ENCODE measurements at regions not wholly inside any gene's neighbourhood (a gene's known extent, or its start where the extent isn't known, plus 50 kb on each side); places are given as distances from the start of the nearest gene placed in this dataset.

DNA sequence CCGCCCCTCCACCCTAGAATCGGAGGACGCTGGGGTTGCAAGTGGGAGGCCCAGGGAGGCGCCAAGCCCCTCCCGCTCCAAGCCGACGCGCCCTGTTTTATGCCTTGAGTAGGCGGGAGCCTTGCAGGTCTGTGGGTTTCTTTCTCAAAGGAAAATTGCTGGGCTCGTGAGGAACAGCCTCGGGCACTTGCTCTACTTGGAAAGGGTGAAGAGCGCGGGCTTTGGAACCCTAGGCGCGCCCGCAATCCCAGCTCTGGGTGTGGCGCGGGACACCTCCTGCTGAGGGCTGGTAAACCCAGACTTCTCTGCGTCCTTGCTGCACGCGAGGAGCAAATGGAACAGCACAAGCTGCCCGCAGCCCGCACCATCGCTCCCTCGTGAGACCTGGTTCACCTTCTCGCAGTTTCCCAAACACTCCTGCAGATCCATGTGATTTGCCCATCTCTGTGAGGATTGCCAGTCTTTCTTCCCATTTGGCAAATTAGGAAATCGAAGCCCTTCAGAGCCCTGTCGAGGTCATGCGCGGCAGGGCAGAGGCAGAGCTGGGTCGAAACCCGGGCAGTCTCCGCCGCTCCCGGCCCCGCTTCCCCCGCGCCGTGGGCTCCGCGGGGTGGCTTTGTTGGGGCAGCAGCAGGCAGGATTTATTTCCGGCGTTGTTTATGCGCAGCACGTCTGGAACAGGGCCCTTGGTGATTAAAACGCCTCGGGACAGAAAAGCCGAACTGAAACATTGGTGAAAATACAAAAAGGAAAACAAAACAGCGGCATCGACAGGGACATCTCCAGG lies 98.4 kb upstream of the CPLX2 start:
- H2AFZ ChIP-seq (ENCODE audit: control insufficient read depth, low read length) = peak overlapping the region; percentile 54
- no peak overlapping the region for H3K27ac ChIP-seq (ENCODE audit: control insufficient read depth, insufficient read depth, low read length)
- peaks cover 26% of the 10 kb centered on the region for H3K27me3 ChIP-seq (ENCODE audit: control insufficient read depth, extremely low read depth, insufficient read depth, low read length)
- H3K9me1 ChIP-seq (ENCODE audit: control insufficient read depth, extremely low read depth, insufficient read depth, low read length) = no peaks in the 10 kb centered on the region
- H3K4me3 ChIP-seq (ENCODE audit: control insufficient read depth in 2 of 3, extremely low read depth in 1 of 3, insufficient read depth in 2 of 3, low read depth in 1 of 3, low read length in 3 of 3) = peak overlapping the region in 2 of 3 experiments; percentile 43 to 48
- dilution Hi-C loops (cut with MboI; ENCODE audit: extremely low pct_ligation_motif_present, low sequenced_read_pairs) = no loop called here
- FAIRE-seq (no peak), DNase-seq (ENCODE audit: low read depth, low spot score) (no peak)
- no peaks in the 10 kb centered on the region for H3K4me1 ChIP-seq (ENCODE audit: control insufficient read depth, extremely low read depth, insufficient read depth, low read length)
- H3K79me2 ChIP-seq (ENCODE audit: control insufficient read depth, insufficient read depth, low read length) = no peaks in the 10 kb centered on the region
- H3K4me2 ChIP-seq (ENCODE audit: control insufficient read depth, extremely low read depth, insufficient read depth, low read depth, low read length) = peak overlapping the region; percentile 61
- H3K36me3 ChIP-seq (ENCODE audit: control insufficient read depth in 2 of 2, extremely low read depth in 1 of 2, insufficient read depth in 2 of 2, low read length in 2 of 2) = no peaks in the 10 kb centered on the region
- H3K9me3 ChIP-seq (ENCODE audit: control insufficient read depth, low read depth, low read length) = no peaks in the 10 kb centered on the region
- TF ChIP-seq EZH2 (IDR thresholded peaks at IDR 0.05; ENCODE audit: low read length) (no peak), CTCF (optimal IDR thresholded peaks at IDR 0.05 in 1 of 3, IDR thresholded peaks at IDR 0.05 in 1 of 3, conservative IDR thresholded peaks at IDR 0.05 in 1 of 3; ENCODE audit: extremely low read depth in 1 of 3, insufficient read depth in 2 of 3, low read length in 3 of 3) (no peak)
- H3K9ac ChIP-seq (ENCODE audit: control insufficient read depth, extremely low read depth, insufficient read depth, low read length) = no peak overlapping the region
- peaks cover 2% of the 10 kb centered on the region for H4K20me1 ChIP-seq (ENCODE audit: control insufficient read depth, extremely low read depth, insufficient read depth, low read length)

- FAIRE-seq = no peak
- peak overlapping the region; percentile 61 for H3K4me2 ChIP-seq (ENCODE audit: control insufficient read depth, extremely low read depth, insufficient read depth, low read depth, low read length)
- no peaks in the 10 kb centered on the region for H3K9me3 ChIP-seq (ENCODE audit: control insufficient read depth, low read depth, low read length)
- peaks cover 2% of the 10 kb centered on the region for H4K20me1 ChIP-seq (ENCODE audit: control insufficient read depth, extremely low read depth, insufficient read depth, low read length)
- DNase-seq (ENCODE audit: low read depth, low spot score) = no peak
- H3K79me2 ChIP-seq (ENCODE audit: control insufficient read depth, insufficient read depth, low read length) = no peaks in the 10 kb centered on the region
- TF ChIP-seq EZH2 (IDR thresholded peaks at IDR 0.05; ENCODE audit: low read length) = no peak
- no peak for TF ChIP-seq CTCF (optimal IDR thresholded peaks at IDR 0.05 in 1 of 3, IDR thresholded peaks at IDR 0.05 in 1 of 3, conservative IDR thresholded peaks at IDR 0.05 in 1 of 3; ENCODE audit: extremely low read depth in 1 of 3, insufficient read depth in 2 of 3, low read length in 3 of 3)
- H3K27me3 ChIP-seq (ENCODE audit: control insufficient read depth, extremely low read depth, insufficient read depth, low read length) = peaks cover 26% of the 10 kb centered on the region
- no peaks in the 10 kb centered on the region for H3K9me1 ChIP-seq (ENCODE audit: control insufficient read depth, extremely low read depth, insufficient read depth, low read length)
- H3K4me3 ChIP-seq (ENCODE audit: control insufficient read depth in 2 of 3, extremely low read depth in 1 of 3, insufficient read depth in 2 of 3, low read depth in 1 of 3, low read length in 3 of 3) = peak overlapping the region in 2 of 3 experiments; percentile 43 to 48
- H2AFZ ChIP-seq (ENCODE audit: control insufficient read depth, low read length) = no peak overlapping the region
- H3K4me1 ChIP-seq (ENCODE audit: control insufficient read depth, extremely low read depth, insufficient read depth, low read length) = no peaks in the 10 kb centered on the region
- no peak overlapping the region for H3K27ac ChIP-seq (ENCODE audit: control insufficient read depth, insufficient read depth, low read length)
- H3K36me3 ChIP-seq (ENCODE audit: control insufficient read depth in 2 of 2, extremely low read depth in 1 of 2, insufficient read depth in 2 of 2, low read length in 2 of 2) = no peaks in the 10 kb centered on the region
- H3K9ac ChIP-seq (ENCODE audit: control insufficient read depth, extremely low read depth, insufficient read depth, low read length) = no peak overlapping the region
- dilution Hi-C loops (cut with MboI; ENCODE audit: extremely low pct_ligation_motif_present, low sequenced_read_pairs) = no loop called here
Observed at GRCh38 chr5:175773534-175774070, 97.8 kb upstream of the CPLX2 start.
